ENCODE measurements at regions not wholly inside any gene's neighbourhood (a gene's known extent, or its start where the extent isn't known, plus 50 kb on each side); places are given as distances from the start of the nearest gene placed in this dataset.

- no peaks in the 10 kb centered on the region for H3K4me1 ChIP-seq (ENCODE audit: control insufficient read depth in 2 of 2, insufficient read depth in 2 of 2, low read length in 2 of 2)
- H3K27ac ChIP-seq (ENCODE audit: low read depth in 2 of 2, low read length in 2 of 2): no peak overlapping the region
- H3K9ac ChIP-seq (ENCODE audit: low read depth in 1 of 2, low read length in 2 of 2): no peak overlapping the region
- no peaks in the 10 kb centered on the region for H3K27me3 ChIP-seq (ENCODE audit: control insufficient read depth in 2 of 2, insufficient read depth in 2 of 2, low read length in 2 of 2)
- no peak overlapping the region for H3K4me3 ChIP-seq (ENCODE audit: low read length in 2 of 2)
- no peaks in the 10 kb centered on the region for H3K36me3 ChIP-seq (ENCODE audit: control insufficient read depth in 2 of 2, insufficient read depth in 2 of 2, low read length in 2 of 2)
- H3K9me3 ChIP-seq (ENCODE audit: control insufficient read depth in 2 of 2, low read length in 2 of 2): no peaks in the 10 kb centered on the region
Measured at GRCh38 chr2:71877636-71878035, 270.0 kb downstream of the CYP26B1 start.

DNA sequence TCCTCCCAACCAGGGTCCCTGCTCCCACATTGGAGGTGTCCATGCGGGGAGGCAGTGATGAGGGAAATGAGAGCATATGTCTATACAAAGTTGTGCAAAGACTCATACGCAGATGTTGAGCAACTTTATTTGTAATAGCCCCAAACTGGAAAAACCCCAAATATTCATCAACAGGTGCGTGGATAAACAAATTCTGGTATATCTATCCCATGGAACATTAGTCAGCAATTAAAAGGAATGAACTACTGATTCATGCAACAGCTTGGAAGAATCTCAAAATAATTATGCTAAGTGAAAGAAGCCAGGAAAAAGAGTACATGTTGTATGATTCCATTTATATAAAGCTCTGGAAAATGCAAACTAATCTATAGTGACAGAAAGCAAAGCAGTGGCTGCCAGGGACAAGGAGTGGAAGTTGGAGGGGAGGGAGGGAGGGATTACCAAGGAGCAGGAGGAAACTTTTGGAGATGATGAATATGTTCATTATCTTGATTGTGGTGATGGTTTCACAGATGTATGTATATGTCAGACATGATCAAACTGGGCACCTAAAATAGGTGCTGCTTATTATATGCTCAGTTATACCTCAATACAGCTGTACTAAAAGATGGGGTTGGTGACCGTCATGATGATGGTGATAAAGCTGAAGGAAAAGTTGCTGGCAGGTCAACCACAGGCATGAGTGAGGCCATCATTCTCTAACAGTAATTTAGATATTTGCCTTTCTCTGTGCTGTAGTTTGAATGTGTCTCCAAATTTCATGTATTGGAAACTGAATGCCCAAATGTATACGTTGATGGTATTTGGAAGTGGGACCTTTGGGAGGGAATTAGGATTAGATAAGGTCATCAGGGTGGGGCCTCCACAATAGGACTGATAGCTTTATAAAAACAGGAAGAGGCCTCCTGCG is 270.9 kb downstream of the CYP26B1 start:
- no peaks in the 10 kb centered on the region for H3K9me3 ChIP-seq (ENCODE audit: control insufficient read depth in 2 of 2, low read length in 2 of 2)
- no peaks in the 10 kb centered on the region for H3K36me3 ChIP-seq (ENCODE audit: control insufficient read depth in 2 of 2, insufficient read depth in 2 of 2, low read length in 2 of 2)
- no peak overlapping the region for H3K4me3 ChIP-seq (ENCODE audit: low read length in 2 of 2)
- no peaks in the 10 kb centered on the region for H3K27me3 ChIP-seq (ENCODE audit: control insufficient read depth in 2 of 2, insufficient read depth in 2 of 2, low read length in 2 of 2)
- no peak overlapping the region for H3K9ac ChIP-seq (ENCODE audit: low read depth in 1 of 2, low read length in 2 of 2)
- no peaks in the 10 kb centered on the region for H3K4me1 ChIP-seq (ENCODE audit: control insufficient read depth in 2 of 2, insufficient read depth in 2 of 2, low read length in 2 of 2)
- no peak overlapping the region for H3K27ac ChIP-seq (ENCODE audit: low read depth in 2 of 2, low read length in 2 of 2)

DNA sequence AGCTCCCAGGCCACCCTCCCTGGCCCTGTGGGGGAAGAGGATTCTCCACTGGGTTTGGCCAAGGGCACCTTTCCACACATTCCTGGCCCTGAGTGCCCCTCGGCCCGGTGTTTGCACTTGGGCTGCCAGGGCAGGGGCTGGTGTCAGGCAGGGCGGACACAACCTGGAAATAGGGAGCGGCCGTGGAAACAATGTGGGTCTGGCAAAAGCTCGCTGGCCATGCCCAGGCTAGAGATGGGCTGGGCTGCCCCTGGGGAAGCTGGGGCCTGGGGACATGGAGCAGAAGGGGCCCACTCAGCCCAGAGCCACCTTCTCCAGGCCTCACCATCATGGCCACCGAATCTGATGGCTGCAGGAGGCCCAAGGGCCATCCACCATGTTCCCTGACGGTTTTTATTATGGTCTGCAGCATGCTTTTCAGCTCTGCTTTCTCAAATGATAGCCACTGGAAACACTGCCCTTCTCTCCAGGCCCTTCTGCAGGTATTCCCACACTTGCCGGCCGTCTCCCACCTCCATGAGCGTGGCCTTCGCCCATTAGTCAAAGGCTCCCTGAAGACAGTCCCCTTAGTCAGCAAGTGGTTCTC is 275.1 kb downstream of the CYP26B1 start:
- H3K9ac ChIP-seq (ENCODE audit: low read depth in 1 of 2, low read length in 2 of 2): no peak overlapping the region
- no peaks in the 10 kb centered on the region for H3K9me3 ChIP-seq (ENCODE audit: control insufficient read depth in 2 of 2, low read length in 2 of 2)
- H3K36me3 ChIP-seq (ENCODE audit: control insufficient read depth in 2 of 2, insufficient read depth in 2 of 2, low read length in 2 of 2): no peaks in the 10 kb centered on the region
- no peak overlapping the region for H3K4me3 ChIP-seq (ENCODE audit: low read length in 2 of 2)
- H3K4me1 ChIP-seq (ENCODE audit: control insufficient read depth in 2 of 2, insufficient read depth in 2 of 2, low read length in 2 of 2): no peaks in the 10 kb centered on the region
- H3K27ac ChIP-seq (ENCODE audit: low read depth in 2 of 2, low read length in 2 of 2): no peak overlapping the region
- H3K27me3 ChIP-seq (ENCODE audit: control insufficient read depth in 2 of 2, insufficient read depth in 2 of 2, low read length in 2 of 2): no peaks in the 10 kb centered on the region

DNA sequence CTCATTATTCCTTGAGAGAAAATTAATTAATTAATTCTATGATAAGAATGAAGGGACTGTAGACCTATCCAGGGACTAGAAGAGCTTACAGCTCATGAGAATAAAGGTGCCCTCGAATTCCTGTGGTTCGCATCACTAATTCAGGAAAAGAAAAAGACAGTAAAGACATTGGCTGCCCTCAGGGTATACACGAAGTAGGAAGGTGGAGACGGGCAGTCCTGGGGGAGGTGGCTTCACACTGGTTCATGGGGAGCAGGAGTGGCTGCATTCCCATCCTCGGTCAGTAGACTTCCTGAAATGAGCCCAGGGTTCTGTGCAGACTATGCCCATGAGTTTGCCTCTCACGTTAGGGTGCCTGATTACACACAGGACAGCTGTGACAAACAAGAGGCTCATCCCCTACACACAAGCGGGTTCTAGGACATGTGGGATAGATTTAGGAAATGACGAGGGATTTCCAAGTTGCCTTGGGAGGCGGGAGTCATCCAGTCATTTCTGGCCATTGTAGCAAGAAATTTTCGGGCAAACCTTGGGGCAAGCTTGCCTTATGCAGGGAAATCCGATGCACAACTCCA is 282.2 kb downstream of the CYP26B1 start:
- Histone ChIP-seq H3K4me1 (ENCODE audit: control insufficient read depth in 2 of 2, insufficient read depth in 2 of 2, low read length in 2 of 2) (no peaks in the 10 kb centered on the region), H3K27me3 (ENCODE audit: control insufficient read depth in 2 of 2, insufficient read depth in 2 of 2, low read length in 2 of 2) (no peaks in the 10 kb centered on the region), H3K27ac (ENCODE audit: low read depth in 2 of 2, low read length in 2 of 2) (no peak overlapping the region), H3K36me3 (ENCODE audit: control insufficient read depth in 2 of 2, insufficient read depth in 2 of 2, low read length in 2 of 2) (no peaks in the 10 kb centered on the region), H3K4me3 (ENCODE audit: low read length in 2 of 2) (no peak overlapping the region), H3K9me3 (ENCODE audit: control insufficient read depth in 2 of 2, low read length in 2 of 2) (no peaks in the 10 kb centered on the region), H3K9ac (ENCODE audit: low read depth in 1 of 2, low read length in 2 of 2) (no peak overlapping the region)

- H3K9me3 ChIP-seq (ENCODE audit: control insufficient read depth in 2 of 2, low read length in 2 of 2): no peaks in the 10 kb centered on the region
- H3K27me3 ChIP-seq (ENCODE audit: control insufficient read depth in 2 of 2, insufficient read depth in 2 of 2, low read length in 2 of 2): no peaks in the 10 kb centered on the region
- H3K9ac ChIP-seq (ENCODE audit: low read depth in 1 of 2, low read length in 2 of 2): no peak overlapping the region
- H3K27ac ChIP-seq (ENCODE audit: low read depth in 2 of 2, low read length in 2 of 2): no peak overlapping the region
- no peak overlapping the region for H3K4me3 ChIP-seq (ENCODE audit: low read length in 2 of 2)
- H3K4me1 ChIP-seq (ENCODE audit: control insufficient read depth in 2 of 2, insufficient read depth in 2 of 2, low read length in 2 of 2): no peaks in the 10 kb centered on the region
- H3K36me3 ChIP-seq (ENCODE audit: control insufficient read depth in 2 of 2, insufficient read depth in 2 of 2, low read length in 2 of 2): no peaks in the 10 kb centered on the region
Measured at GRCh38 chr2:71864085-71864484, 283.6 kb downstream of the CYP26B1 start.

DNA sequence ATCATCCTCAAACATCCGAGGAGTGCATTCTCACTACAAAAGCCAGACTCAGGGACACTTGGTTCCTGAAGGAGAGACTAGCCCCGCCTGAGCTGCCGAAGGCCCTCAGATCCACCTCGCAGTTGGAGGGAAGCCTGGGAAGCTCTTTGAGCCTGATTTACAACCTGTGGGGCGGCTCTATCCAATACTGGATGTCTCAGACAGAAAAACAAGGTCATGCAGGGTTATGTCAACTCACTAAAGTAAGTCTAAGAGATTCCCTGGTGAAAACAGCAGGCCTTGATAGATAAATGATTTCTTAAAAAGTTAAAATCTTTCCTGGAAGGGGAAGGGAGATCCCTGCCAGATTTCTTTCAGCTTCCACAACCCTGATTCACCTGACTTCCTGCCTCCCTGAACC is 284.3 kb downstream of the CYP26B1 start:
- Histone ChIP-seq H3K9me3 (ENCODE audit: control insufficient read depth in 2 of 2, low read length in 2 of 2) (no peaks in the 10 kb centered on the region), H3K4me3 (ENCODE audit: low read length in 2 of 2) (no peak overlapping the region), H3K27me3 (ENCODE audit: control insufficient read depth in 2 of 2, insufficient read depth in 2 of 2, low read length in 2 of 2) (no peaks in the 10 kb centered on the region), H3K36me3 (ENCODE audit: control insufficient read depth in 2 of 2, insufficient read depth in 2 of 2, low read length in 2 of 2) (no peaks in the 10 kb centered on the region), H3K9ac (ENCODE audit: low read depth in 1 of 2, low read length in 2 of 2) (no peak overlapping the region), H3K4me1 (ENCODE audit: control insufficient read depth in 2 of 2, insufficient read depth in 2 of 2, low read length in 2 of 2) (no peaks in the 10 kb centered on the region), H3K27ac (ENCODE audit: low read depth in 2 of 2, low read length in 2 of 2) (no peak overlapping the region)

DNA sequence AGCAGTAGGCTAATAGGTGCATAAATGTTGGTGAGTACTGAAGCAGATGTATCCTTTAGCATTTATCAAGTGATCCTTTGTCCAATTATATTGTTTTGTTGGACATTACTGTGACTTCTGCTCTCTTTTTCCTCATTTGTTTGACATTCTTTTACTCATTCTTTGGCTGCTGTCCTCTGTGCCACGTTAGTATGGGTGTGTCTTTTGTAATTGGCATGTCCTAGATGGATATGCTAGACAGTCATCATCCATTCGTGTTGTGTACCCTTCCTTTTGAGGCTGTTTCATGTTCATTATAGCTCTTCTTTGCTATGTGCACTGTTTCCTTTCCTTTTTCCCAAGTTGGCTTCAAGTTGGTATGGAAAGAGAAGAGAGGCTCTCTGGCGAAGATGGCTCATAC is 284.7 kb downstream of the CYP26B1 start:
- H3K27ac ChIP-seq (ENCODE audit: low read depth in 2 of 2, low read length in 2 of 2): no peak overlapping the region

GRCh38 chr2:71861186-71862160 is 286.2 kb downstream of the CYP26B1 start:
- Histone ChIP-seq H3K9ac (ENCODE audit: low read depth in 1 of 2, low read length in 2 of 2) (no peak overlapping the region), H3K36me3 (ENCODE audit: control insufficient read depth in 2 of 2, insufficient read depth in 2 of 2, low read length in 2 of 2) (no peaks in the 10 kb centered on the region), H3K27ac (ENCODE audit: low read depth in 2 of 2, low read length in 2 of 2) (no peak overlapping the region), H3K4me3 (ENCODE audit: low read length in 2 of 2) (no peak overlapping the region), H3K9me3 (ENCODE audit: control insufficient read depth in 2 of 2, low read length in 2 of 2) (no peaks in the 10 kb centered on the region), H3K27me3 (ENCODE audit: control insufficient read depth in 2 of 2, insufficient read depth in 2 of 2, low read length in 2 of 2) (no peaks in the 10 kb centered on the region), H3K4me1 (ENCODE audit: control insufficient read depth in 2 of 2, insufficient read depth in 2 of 2, low read length in 2 of 2) (no peaks in the 10 kb centered on the region)

More for the DNA sequence above, 284.7 kb downstream of the CYP26B1 start:
- H3K36me3 ChIP-seq (ENCODE audit: control insufficient read depth in 2 of 2, insufficient read depth in 2 of 2, low read length in 2 of 2): no peaks in the 10 kb centered on the region
- H3K9ac ChIP-seq (ENCODE audit: low read depth in 1 of 2, low read length in 2 of 2): no peak overlapping the region
- no peaks in the 10 kb centered on the region for H3K4me1 ChIP-seq (ENCODE audit: control insufficient read depth in 2 of 2, insufficient read depth in 2 of 2, low read length in 2 of 2)
- no peaks in the 10 kb centered on the region for H3K9me3 ChIP-seq (ENCODE audit: control insufficient read depth in 2 of 2, low read length in 2 of 2)
- H3K27me3 ChIP-seq (ENCODE audit: control insufficient read depth in 2 of 2, insufficient read depth in 2 of 2, low read length in 2 of 2): no peaks in the 10 kb centered on the region
- H3K4me3 ChIP-seq (ENCODE audit: low read length in 2 of 2): no peak overlapping the region

DNA sequence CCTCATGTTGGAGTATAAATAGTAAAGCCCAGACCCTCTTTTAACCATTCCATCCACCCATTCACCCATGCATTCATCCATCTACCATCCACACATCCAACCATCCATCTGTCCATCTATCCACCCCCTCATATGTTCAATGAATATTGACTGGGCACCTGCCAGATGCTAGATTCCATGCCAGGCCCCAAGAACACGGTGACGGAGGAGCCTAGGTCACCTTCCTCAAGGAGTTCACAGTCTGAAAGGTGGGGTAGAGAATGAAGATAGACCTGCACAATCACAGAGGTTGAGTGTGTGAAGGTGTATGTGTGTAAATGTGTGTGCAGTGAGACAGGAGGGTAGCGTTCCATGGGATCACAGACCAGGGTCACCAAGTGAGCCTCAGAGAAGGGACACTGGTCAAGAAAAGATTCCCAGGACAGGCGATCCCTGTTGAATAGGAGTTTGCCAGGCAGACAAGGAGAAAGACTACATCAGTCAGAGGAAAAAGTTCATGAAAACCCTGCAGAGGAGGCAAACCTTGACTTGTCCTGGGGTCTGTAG is 287.2 kb downstream of the CYP26B1 start:
- H3K36me3 ChIP-seq (ENCODE audit: control insufficient read depth in 2 of 2, insufficient read depth in 2 of 2, low read length in 2 of 2): no peaks in the 10 kb centered on the region
- H3K27ac ChIP-seq (ENCODE audit: low read depth in 2 of 2, low read length in 2 of 2): no peak overlapping the region
- H3K4me1 ChIP-seq (ENCODE audit: control insufficient read depth in 2 of 2, insufficient read depth in 2 of 2, low read length in 2 of 2): no peaks in the 10 kb centered on the region
- no peak overlapping the region for H3K9ac ChIP-seq (ENCODE audit: low read depth in 1 of 2, low read length in 2 of 2)
- H3K9me3 ChIP-seq (ENCODE audit: control insufficient read depth in 2 of 2, low read length in 2 of 2): no peaks in the 10 kb centered on the region
- H3K4me3 ChIP-seq (ENCODE audit: low read length in 2 of 2): no peak overlapping the region
- H3K27me3 ChIP-seq (ENCODE audit: control insufficient read depth in 2 of 2, insufficient read depth in 2 of 2, low read length in 2 of 2): no peaks in the 10 kb centered on the region

Data from mucosa of rectum (tissue), 2 donors.